Loucy (cell line): ENCODE measurements at regions not wholly inside any gene's neighbourhood (a gene's known extent, or its start where the extent isn't known, plus 50 kb on each side); places are given as distances from the start of the nearest gene placed in this dataset.
A peak's percentile ranks its signal among the peaks of the same experiment; 100 is the strongest.

ENCODE experiments used
- H2AFZ ChIP-seq: fragments of 200-600 bp; sonication (generic); 2 replicates; pipeline ENCODE4 v1.6.0; 2016; ENCODE audit warnings: antibody characterized with exemption, mild to moderate bottlenecking, low read length, moderate library complexity
- H3F3A ChIP-seq: fragments of 200-600 bp; 2 replicates; pipeline ENCODE4 v1.6.0; 2016; ENCODE audit warnings: antibody characterized with exemption, low read depth, mild to moderate bottlenecking
- H3K27me3 ChIP-seq: fragments of 200-600 bp; sonication (generic); 2 replicates; pipeline ENCODE4 v1.6.1; 2014; ENCODE audit warnings: low read length, mild to moderate bottlenecking; ENCODE audit not compliant: insufficient read depth, poor library complexity, severe bottlenecking
- H3K36me3 ChIP-seq: fragments of 200-600 bp; sonication (generic); 2 replicates; pipeline ENCODE4 v1.6.1; 2016; ENCODE audit warnings: low read length; ENCODE audit not compliant: insufficient read depth
- H3K4me1 ChIP-seq: fragments of 200-600 bp; sonication (generic); 2 replicates; pipeline ENCODE4 v1.5.1; 2014; ENCODE audit warnings: low read length, mild to moderate bottlenecking; ENCODE audit not compliant: insufficient read depth, poor library complexity, severe bottlenecking
- H3K4me2 ChIP-seq: fragments of 200-600 bp; sonication (generic); 2 replicates; pipeline ENCODE4 v1.6.0; 2014; ENCODE audit warnings: antibody characterized with exemption, low read length, low read depth, mild to moderate bottlenecking; ENCODE audit not compliant: poor library complexity, severe bottlenecking
- H3K4me3 ChIP-seq: fragments of 200-600 bp; sonication (generic); 2 replicates; pipeline ENCODE4 v1.5.1; 2014; ENCODE audit warnings: low read length, mild to moderate bottlenecking, mixed read lengths; ENCODE audit not compliant: poor library complexity, severe bottlenecking
- H3K79me2 ChIP-seq: fragments of 200-600 bp; sonication (generic); 2 replicates; pipeline ENCODE4 v1.6.1; 2014; ENCODE audit warnings: low read length; ENCODE audit not compliant: insufficient read depth
- H3K9ac ChIP-seq: fragments of 200-600 bp; sonication (generic); 2 replicates; pipeline ENCODE4 v1.6.0; 2014; ENCODE audit warnings: mild to moderate bottlenecking, low read depth, low read length, moderate library complexity; ENCODE audit not compliant: poor library complexity, severe bottlenecking
- H3K9me2 ChIP-seq: fragments of 200-600 bp; sonication (generic); replicated peaks from 2 replicates; pipeline ENCODE4 v1.6.1; 2016; ENCODE audit warnings: low read depth, low read length, mixed read lengths
- H3K9me3 ChIP-seq: fragments of 200-600 bp; sonication (generic); 2 replicates; pipeline ENCODE4 v1.6.1; 2014; ENCODE audit warnings: mild to moderate bottlenecking, antibody characterized with exemption, low read length, low read depth; ENCODE audit not compliant: insufficient read depth
- H4K20me1 ChIP-seq: fragments of 200-600 bp; sonication (generic); 2 replicates; pipeline ENCODE4 v1.6.0; 2014; ENCODE audit warnings: antibody characterized with exemption, low read length, mild to moderate bottlenecking; ENCODE audit not compliant: insufficient read depth, poor library complexity, severe bottlenecking
- EZH2phosphoT487 ChIP-seq: fragments of 200-600 bp; IDR thresholded peaks from 2 replicates; pipeline ENCODE4 v1.6.1; 2018; ENCODE audit warnings: antibody characterized with exemption, mild to moderate bottlenecking, moderate library complexity, borderline replicate concordance
- TF ChIP-seq, protein P1 (sequence below): fragments of 200-600 bp; sonication (generic); conservative IDR thresholded peaks from 2 replicates; pipeline ENCODE4 v1.5.1; 2014; ENCODE audit warnings: mild to moderate bottlenecking, antibody characterized with exemption, low read length

- no peaks in the 10 kb centered on the region for H3F3A ChIP-seq
- no peak overlapping the region for H2AFZ ChIP-seq
- no peak for TF ChIP-seq EZH2phosphoT487
- TF ChIP-seq, protein P1, sequence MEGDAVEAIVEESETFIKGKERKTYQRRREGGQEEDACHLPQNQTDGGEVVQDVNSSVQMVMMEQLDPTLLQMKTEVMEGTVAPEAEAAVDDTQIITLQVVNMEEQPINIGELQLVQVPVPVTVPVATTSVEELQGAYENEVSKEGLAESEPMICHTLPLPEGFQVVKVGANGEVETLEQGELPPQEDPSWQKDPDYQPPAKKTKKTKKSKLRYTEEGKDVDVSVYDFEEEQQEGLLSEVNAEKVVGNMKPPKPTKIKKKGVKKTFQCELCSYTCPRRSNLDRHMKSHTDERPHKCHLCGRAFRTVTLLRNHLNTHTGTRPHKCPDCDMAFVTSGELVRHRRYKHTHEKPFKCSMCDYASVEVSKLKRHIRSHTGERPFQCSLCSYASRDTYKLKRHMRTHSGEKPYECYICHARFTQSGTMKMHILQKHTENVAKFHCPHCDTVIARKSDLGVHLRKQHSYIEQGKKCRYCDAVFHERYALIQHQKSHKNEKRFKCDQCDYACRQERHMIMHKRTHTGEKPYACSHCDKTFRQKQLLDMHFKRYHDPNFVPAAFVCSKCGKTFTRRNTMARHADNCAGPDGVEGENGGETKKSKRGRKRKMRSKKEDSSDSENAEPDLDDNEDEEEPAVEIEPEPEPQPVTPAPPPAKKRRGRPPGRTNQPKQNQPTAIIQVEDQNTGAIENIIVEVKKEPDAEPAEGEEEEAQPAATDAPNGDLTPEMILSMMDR = no peak
- H3K79me2 ChIP-seq = no peaks in the 10 kb centered on the region
- H4K20me1 ChIP-seq = no peaks in the 10 kb centered on the region
- no peaks in the 10 kb centered on the region for H3K4me1 ChIP-seq
- no peak overlapping the region for H3K4me2 ChIP-seq
- H3K9ac ChIP-seq = no peak overlapping the region
- H3K4me3 ChIP-seq = no peak overlapping the region
- H3K9me3 ChIP-seq = no peaks in the 10 kb centered on the region
- no peaks in the 10 kb centered on the region for H3K9me2 ChIP-seq
- H3K36me3 ChIP-seq = no peaks in the 10 kb centered on the region
- no peaks in the 10 kb centered on the region for H3K27me3 ChIP-seq
Observed at GRCh38 chr4:180054291-180054690, 2188.9 kb upstream of the TENM3 start.

- Histone ChIP-seq H2AFZ (no peak overlapping the region), H3K4me2 (no peak overlapping the region), H4K20me1 (no peaks in the 10 kb centered on the region), H3K9me3 (no peaks in the 10 kb centered on the region), H3K9me2 (no peaks in the 10 kb centered on the region), H3K36me3 (no peaks in the 10 kb centered on the region), H3K79me2 (no peaks in the 10 kb centered on the region), H3K4me3 (no peak overlapping the region), H3K4me1 (no peaks in the 10 kb centered on the region), H3F3A (no peaks in the 10 kb centered on the region), H3K9ac (no peak overlapping the region), H3K27me3 (no peaks in the 10 kb centered on the region)
- TF ChIP-seq, protein P1 = peak; percentile 23; the same call in 1 of the 2 replicates
- no peak for TF ChIP-seq EZH2phosphoT487
Observed at GRCh38 chr4:180057299-180057721, 2185.9 kb upstream of the TENM3 start.

- H3K4me2 ChIP-seq = no peak overlapping the region
- no peaks in the 10 kb centered on the region for H4K20me1 ChIP-seq
- no peaks in the 10 kb centered on the region for H3K9me2 ChIP-seq
- H3K27me3 ChIP-seq = no peaks in the 10 kb centered on the region
- H3K4me1 ChIP-seq = no peaks in the 10 kb centered on the region
- no peaks in the 10 kb centered on the region for H3K9me3 ChIP-seq
- H3K79me2 ChIP-seq = no peaks in the 10 kb centered on the region
- H3K4me3 ChIP-seq = no peak overlapping the region
- no peaks in the 10 kb centered on the region for H3K36me3 ChIP-seq
- H2AFZ ChIP-seq = no peak overlapping the region
- no peaks in the 10 kb centered on the region for H3F3A ChIP-seq
- H3K9ac ChIP-seq = no peak overlapping the region
- no peak for TF ChIP-seq EZH2phosphoT487
- TF ChIP-seq, protein P1 = no peak
Observed at GRCh38 chr4:180057891-180058671, 2185.1 kb upstream of the TENM3 start.
